SK-N-SH treated with all-trans-retinoic acid at 6 μM for 48 hours (cell line): ENCODE measurements at regions not wholly inside any gene's neighbourhood (a gene's known extent, or its start where the extent isn't known, plus 50 kb on each side); places are given as distances from the start of the nearest gene placed in this dataset.

Experiments used
- ATAC-seq: fragments of 200-7000 bp; cut with Tn5 transposase; 3 replicates; pipeline ENCODE4 v1.9.1; 2020; ENCODE audit warnings: mild to moderate bottlenecking, moderate library complexity
- ARNTL ChIP-seq: fragments of 450-650 bp; formaldehyde crosslinking; IDR thresholded peaks from 2 replicates; pipeline ENCODE4 v1.5.0; 2020; ENCODE audit warnings: low read depth, mild to moderate bottlenecking, moderate library complexity, borderline replicate concordance
- ESRRG ChIP-seq: fragments of 250-450 bp; sonication (Bioruptor Pico); IDR thresholded peaks from 2 replicates; pipeline ENCODE4 v1.6.1; 2021; ENCODE audit warnings: mild to moderate bottlenecking
- GLIS3 ChIP-seq: fragments of 250-450 bp; sonication (Bioruptor Pico); IDR thresholded peaks from 2 replicates; pipeline ENCODE4 v1.5.0; 2020; ENCODE audit warnings: mild to moderate bottlenecking, moderate library complexity
- PPARA ChIP-seq: fragments of 250-450 bp; sonication (Bioruptor Pico); IDR thresholded peaks from 2 replicates; pipeline ENCODE4 v1.5.0; 2020; ENCODE audit warnings: mild to moderate bottlenecking, borderline replicate concordance
- RARB ChIP-seq: fragments of 250-450 bp; sonication (Bioruptor Pico); IDR thresholded peaks from 2 replicates; pipeline ENCODE4 v1.8.0; 2021; ENCODE audit warnings: mild to moderate bottlenecking, moderate library complexity
- SNAI2 ChIP-seq: fragments of 250-450 bp; sonication (Bioruptor Pico); IDR thresholded peaks from 2 replicates; pipeline ENCODE4 v1.5.0; 2020; ENCODE audit warnings: mild to moderate bottlenecking, moderate library complexity
- TCF4 ChIP-seq: fragments of 250-450 bp; sonication (Bioruptor Pico); IDR thresholded peaks from 2 replicates; pipeline ENCODE4 v1.8.0; 2021; ENCODE audit warnings: mild to moderate bottlenecking, moderate library complexity, borderline replicate concordance
- TOX ChIP-seq: fragments of 250-450 bp; sonication (Bioruptor Pico); IDR thresholded peaks from 2 replicates; pipeline ENCODE4 v1.8.0; 2021; ENCODE audit warnings: mild to moderate bottlenecking, moderate library complexity, borderline replicate concordance
- ZFP3 ChIP-seq: fragments of 250-450 bp; sonication (Bioruptor Pico); IDR thresholded peaks from 2 replicates; pipeline ENCODE4 v1.5.0; 2020; ENCODE audit warnings: mild to moderate bottlenecking, moderate library complexity
- ZFP30 ChIP-seq: fragments of 450-650 bp; formaldehyde crosslinking; IDR thresholded peaks from 2 replicates; pipeline ENCODE4 v1.5.0; 2022; ENCODE audit warnings: mild to moderate bottlenecking, moderate library complexity
- ZNF70 ChIP-seq: fragments of 450-650 bp; formaldehyde crosslinking; IDR thresholded peaks from 2 replicates; pipeline ENCODE4 v1.5.0; 2020; ENCODE audit warnings: mild to moderate bottlenecking, moderate library complexity
- ZNF8 ChIP-seq: fragments of 450-650 bp; formaldehyde crosslinking; IDR thresholded peaks from 2 replicates; pipeline ENCODE4 v1.5.0; 2020; ENCODE audit warnings: mild to moderate bottlenecking, moderate library complexity
- TF ChIP-seq, protein P1 (sequence below): fragments of 250-450 bp; sonication (Bioruptor Pico); IDR thresholded peaks from 2 replicates; pipeline ENCODE4 v1.8.0; 2020; ENCODE audit warnings: mild to moderate bottlenecking, moderate library complexity, borderline replicate concordance
- TF ChIP-seq, protein P2 (sequence below): fragments of 250-450 bp; sonication (Bioruptor Pico); IDR thresholded peaks from 2 replicates; pipeline ENCODE4 v1.5.0; 2020; ENCODE audit warnings: mild to moderate bottlenecking, moderate library complexity
- TF ChIP-seq, protein P3 (sequence below): fragments of 250-450 bp; sonication (Bioruptor Pico); IDR thresholded peaks from 2 replicates; pipeline ENCODE4 v1.5.1; 2021; ENCODE audit warnings: mild to moderate bottlenecking, moderate library complexity
- TF ChIP-seq, protein P4 (sequence below): fragments of 250-450 bp; sonication (Bioruptor Pico); IDR thresholded peaks from 2 replicates; pipeline ENCODE4 v1.5.1; 2020; ENCODE audit warnings: low read depth, mild to moderate bottlenecking, moderate library complexity
- TF ChIP-seq, protein P5 (sequence below): fragments of 250-450 bp; sonication (Bioruptor Pico); IDR thresholded peaks from 2 replicates; pipeline ENCODE4 v1.8.0; 2021; ENCODE audit warnings: low read depth, mild to moderate bottlenecking, moderate library complexity, borderline replicate concordance

DNA sequence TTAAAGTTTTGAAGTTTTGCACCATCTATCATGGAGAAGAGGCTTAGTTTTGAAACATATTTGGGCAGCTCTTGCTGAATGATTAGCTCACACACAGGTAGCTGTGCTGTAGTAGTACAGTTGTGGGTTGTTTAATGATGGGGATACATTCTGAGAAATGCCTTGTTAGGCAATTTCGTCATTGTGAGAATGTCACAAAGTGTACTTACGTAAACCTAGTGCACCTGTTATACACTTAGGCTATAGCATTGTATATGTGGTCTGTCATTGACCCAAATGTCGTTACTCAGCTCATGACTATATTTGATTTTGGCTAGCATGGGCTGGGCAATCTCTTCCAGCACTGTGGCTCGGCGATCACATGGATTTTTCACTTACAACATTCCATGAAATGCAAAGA, 247.2 kb upstream of the IGFBP3 start:
- TF ChIP-seq, protein P1, sequence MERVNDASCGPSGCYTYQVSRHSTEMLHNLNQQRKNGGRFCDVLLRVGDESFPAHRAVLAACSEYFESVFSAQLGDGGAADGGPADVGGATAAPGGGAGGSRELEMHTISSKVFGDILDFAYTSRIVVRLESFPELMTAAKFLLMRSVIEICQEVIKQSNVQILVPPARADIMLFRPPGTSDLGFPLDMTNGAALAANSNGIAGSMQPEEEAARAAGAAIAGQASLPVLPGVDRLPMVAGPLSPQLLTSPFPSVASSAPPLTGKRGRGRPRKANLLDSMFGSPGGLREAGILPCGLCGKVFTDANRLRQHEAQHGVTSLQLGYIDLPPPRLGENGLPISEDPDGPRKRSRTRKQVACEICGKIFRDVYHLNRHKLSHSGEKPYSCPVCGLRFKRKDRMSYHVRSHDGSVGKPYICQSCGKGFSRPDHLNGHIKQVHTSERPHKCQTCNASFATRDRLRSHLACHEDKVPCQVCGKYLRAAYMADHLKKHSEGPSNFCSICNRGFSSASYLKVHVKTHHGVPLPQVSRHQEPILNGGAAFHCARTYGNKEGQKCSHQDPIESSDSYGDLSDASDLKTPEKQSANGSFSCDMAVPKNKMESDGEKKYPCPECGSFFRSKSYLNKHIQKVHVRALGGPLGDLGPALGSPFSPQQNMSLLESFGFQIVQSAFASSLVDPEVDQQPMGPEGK = no peak
- no peak for TF ChIP-seq PPARA (CRISPR knock-in tag)
- TF ChIP-seq GLIS3 (CRISPR knock-in tag) = no peak
- TF ChIP-seq ZFP30 (CRISPR knock-in tag) = no peak
- TF ChIP-seq ZNF8 (CRISPR knock-in tag) = no peak
- TF ChIP-seq, protein P2, sequence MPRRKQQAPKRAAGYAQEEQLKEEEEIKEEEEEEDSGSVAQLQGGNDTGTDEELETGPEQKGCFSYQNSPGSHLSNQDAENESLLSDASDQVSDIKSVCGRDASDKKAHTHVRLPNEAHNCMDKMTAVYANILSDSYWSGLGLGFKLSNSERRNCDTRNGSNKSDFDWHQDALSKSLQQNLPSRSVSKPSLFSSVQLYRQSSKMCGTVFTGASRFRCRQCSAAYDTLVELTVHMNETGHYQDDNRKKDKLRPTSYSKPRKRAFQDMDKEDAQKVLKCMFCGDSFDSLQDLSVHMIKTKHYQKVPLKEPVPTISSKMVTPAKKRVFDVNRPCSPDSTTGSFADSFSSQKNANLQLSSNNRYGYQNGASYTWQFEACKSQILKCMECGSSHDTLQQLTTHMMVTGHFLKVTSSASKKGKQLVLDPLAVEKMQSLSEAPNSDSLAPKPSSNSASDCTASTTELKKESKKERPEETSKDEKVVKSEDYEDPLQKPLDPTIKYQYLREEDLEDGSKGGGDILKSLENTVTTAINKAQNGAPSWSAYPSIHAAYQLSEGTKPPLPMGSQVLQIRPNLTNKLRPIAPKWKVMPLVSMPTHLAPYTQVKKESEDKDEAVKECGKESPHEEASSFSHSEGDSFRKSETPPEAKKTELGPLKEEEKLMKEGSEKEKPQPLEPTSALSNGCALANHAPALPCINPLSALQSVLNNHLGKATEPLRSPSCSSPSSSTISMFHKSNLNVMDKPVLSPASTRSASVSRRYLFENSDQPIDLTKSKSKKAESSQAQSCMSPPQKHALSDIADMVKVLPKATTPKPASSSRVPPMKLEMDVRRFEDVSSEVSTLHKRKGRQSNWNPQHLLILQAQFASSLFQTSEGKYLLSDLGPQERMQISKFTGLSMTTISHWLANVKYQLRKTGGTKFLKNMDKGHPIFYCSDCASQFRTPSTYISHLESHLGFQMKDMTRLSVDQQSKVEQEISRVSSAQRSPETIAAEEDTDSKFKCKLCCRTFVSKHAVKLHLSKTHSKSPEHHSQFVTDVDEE (CRISPR knock-in tag) = no peak
- no peak for TF ChIP-seq SNAI2 (CRISPR knock-in tag)
- TF ChIP-seq, protein P3, sequence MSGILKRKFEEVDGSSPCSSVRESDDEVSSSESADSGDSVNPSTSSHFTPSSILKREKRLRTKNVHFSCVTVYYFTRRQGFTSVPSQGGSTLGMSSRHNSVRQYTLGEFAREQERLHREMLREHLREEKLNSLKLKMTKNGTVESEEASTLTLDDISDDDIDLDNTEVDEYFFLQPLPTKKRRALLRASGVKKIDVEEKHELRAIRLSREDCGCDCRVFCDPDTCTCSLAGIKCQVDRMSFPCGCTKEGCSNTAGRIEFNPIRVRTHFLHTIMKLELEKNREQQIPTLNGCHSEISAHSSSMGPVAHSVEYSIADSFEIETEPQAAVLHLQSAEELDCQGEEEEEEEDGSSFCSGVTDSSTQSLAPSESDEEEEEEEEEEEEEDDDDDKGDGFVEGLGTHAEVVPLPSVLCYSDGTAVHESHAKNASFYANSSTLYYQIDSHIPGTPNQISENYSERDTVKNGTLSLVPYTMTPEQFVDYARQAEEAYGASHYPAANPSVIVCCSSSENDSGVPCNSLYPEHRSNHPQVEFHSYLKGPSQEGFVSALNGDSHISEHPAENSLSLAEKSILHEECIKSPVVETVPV = no peak
- no peak for TF ChIP-seq ARNTL (CRISPR knock-in tag)
- no peak for TF ChIP-seq TCF4 (CRISPR knock-in tag)
- TF ChIP-seq ESRRG (CRISPR knock-in tag) = no peak
- TF ChIP-seq RARB (CRISPR knock-in tag) = no peak
- TF ChIP-seq, protein P4, sequence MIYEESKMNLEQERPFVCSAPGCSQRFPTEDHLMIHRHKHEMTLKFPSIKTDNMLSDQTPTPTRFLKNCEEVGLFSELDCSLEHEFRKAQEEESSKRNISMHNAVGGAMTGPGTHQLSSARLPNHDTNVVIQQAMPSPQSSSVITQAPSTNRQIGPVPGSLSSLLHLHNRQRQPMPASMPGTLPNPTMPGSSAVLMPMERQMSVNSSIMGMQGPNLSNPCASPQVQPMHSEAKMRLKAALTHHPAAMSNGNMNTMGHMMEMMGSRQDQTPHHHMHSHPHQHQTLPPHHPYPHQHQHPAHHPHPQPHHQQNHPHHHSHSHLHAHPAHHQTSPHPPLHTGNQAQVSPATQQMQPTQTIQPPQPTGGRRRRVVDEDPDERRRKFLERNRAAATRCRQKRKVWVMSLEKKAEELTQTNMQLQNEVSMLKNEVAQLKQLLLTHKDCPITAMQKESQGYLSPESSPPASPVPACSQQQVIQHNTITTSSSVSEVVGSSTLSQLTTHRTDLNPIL (CRISPR knock-in tag) = no peak
- TF ChIP-seq ZNF70 (CRISPR knock-in tag) = no peak
- no peak for ATAC-seq

DNA sequence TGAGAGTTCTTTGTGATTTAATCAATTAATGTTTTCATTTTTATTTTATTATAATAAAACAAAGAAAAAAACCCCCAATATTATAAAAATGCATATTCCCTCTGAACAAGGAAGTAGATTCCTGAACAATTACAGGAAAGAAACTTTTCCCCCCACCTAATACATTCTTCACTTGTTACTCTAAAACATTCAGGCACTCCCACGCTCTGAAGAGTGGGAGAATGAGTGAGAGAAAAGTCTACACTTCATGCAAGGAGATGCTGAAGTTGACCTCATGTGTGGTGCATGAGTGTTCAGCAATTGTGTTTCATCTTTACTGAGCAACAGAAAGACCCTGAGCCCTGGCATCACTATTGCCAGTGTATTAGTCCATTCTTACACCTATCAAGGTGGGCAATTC, 244.2 kb upstream of the IGFBP3 start:
- TF ChIP-seq ZFP3 (CRISPR knock-in tag) (no peak), ARNTL (CRISPR knock-in tag) (no peak), TCF4 (CRISPR knock-in tag) (no peak), ZNF8 (CRISPR knock-in tag) (no peak), ZFP30 (CRISPR knock-in tag) (no peak), TOX (CRISPR knock-in tag) (no peak), GLIS3 (CRISPR knock-in tag) (no peak), SNAI2 (CRISPR knock-in tag) (no peak), ESRRG (CRISPR knock-in tag) (no peak), RARB (CRISPR knock-in tag) (no peak), PPARA (CRISPR knock-in tag) (no peak)
- TF ChIP-seq, protein P4 (CRISPR knock-in tag) = no peak
- TF ChIP-seq, protein P5, sequence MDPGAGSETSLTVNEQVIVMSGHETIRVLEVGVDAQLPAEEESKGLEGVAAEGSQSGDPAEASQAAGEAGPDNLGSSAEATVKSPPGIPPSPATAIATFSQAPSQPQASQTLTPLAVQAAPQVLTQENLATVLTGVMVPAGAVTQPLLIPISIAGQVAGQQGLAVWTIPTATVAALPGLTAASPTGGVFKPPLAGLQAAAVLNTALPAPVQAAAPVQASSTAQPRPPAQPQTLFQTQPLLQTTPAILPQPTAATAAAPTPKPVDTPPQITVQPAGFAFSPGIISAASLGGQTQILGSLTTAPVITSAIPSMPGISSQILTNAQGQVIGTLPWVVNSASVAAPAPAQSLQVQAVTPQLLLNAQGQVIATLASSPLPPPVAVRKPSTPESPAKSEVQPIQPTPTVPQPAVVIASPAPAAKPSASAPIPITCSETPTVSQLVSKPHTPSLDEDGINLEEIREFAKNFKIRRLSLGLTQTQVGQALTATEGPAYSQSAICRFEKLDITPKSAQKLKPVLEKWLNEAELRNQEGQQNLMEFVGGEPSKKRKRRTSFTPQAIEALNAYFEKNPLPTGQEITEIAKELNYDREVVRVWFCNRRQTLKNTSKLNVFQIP = no peak
- TF ChIP-seq, protein P2 (CRISPR knock-in tag) = no peak
- TF ChIP-seq, protein P3 = no peak
- no peak; the same call in 2 of the 3 replicates for ATAC-seq
